DMS 273 (cell line): ENCODE measurements at regions not wholly inside any gene's neighbourhood (a gene's known extent, or its start where the extent isn't known, plus 50 kb on each side); places are given as distances from the start of the nearest gene placed in this dataset.

Experiments
- DNase-seq: peaks from one replicate; lab custom pipeline; 2025; ENCODE audit not compliant: unreplicated experiment; lab: John Stamatoyannopoulos, UW

GRCh38 chr10:113320211-113320610 lies 232.6 kb upstream of the HABP2 start:
- DNase-seq = no peak

- DNase-seq = no peak
Measured at GRCh38 chr10:113320987-113321386, 231.9 kb upstream of the HABP2 start.

- no peak for DNase-seq
Measured at GRCh38 chr10:113322843-113323242, 230.0 kb upstream of the HABP2 start.

GRCh38 chr10:113323985-113324384 lies 228.9 kb upstream of the HABP2 start:
- DNase-seq = no peak

GRCh38 chr10:113326160-113327111 lies 226.4 kb upstream of the HABP2 start:
- DNase-seq = peak; percentile 18

- DNase-seq = no peak
Measured at GRCh38 chr10:113329121-113329596, 223.7 kb upstream of the HABP2 start.

GRCh38 chr10:113331961-113332360 lies 220.9 kb upstream of the HABP2 start:
- no peak for DNase-seq

- DNase-seq = no peak
Measured at GRCh38 chr10:113333313-113333712, 219.5 kb upstream of the HABP2 start.

GRCh38 chr10:113335592-113335991 lies 217.3 kb upstream of the HABP2 start:
- no peak for DNase-seq

- no peak for DNase-seq
Measured at GRCh38 chr10:113336549-113337130, 216.2 kb upstream of the HABP2 start.

- DNase-seq = no peak
Measured at GRCh38 chr10:113337142-113337541, 215.7 kb upstream of the HABP2 start.

GRCh38 chr10:113339121-113339520 lies 213.7 kb upstream of the HABP2 start:
- DNase-seq = no peak

- no peak for DNase-seq
Measured at GRCh38 chr10:113340282-113340681, 212.6 kb upstream of the HABP2 start.

GRCh38 chr10:113341138-113341537 lies 211.7 kb upstream of the HABP2 start:
- no peak for DNase-seq

- DNase-seq = no peak
Measured at GRCh38 chr10:113345826-113346624, 206.8 kb upstream of the HABP2 start.

GRCh38 chr10:113347508-113347907 lies 205.3 kb upstream of the HABP2 start:
- DNase-seq = peak; percentile 56

GRCh38 chr10:113348694-113349093 lies 204.2 kb upstream of the HABP2 start:
- DNase-seq = no peak

- no peak for DNase-seq
Measured at GRCh38 chr10:113350311-113351040, 202.4 kb upstream of the HABP2 start.

GRCh38 chr10:113354711-113355110 lies 198.1 kb upstream of the HABP2 start:
- no peak for DNase-seq

GRCh38 chr10:113356794-113357680 lies 195.8 kb upstream of the HABP2 start:
- DNase-seq = no peak
